GM12878 (cell line): ENCODE measurements at regions not wholly inside any gene's neighbourhood (a gene's known extent, or its start where the extent isn't known, plus 50 kb on each side); places are given as distances from the start of the nearest gene placed in this dataset.

Experiments used
- ATAC-seq: fragments of 200-7000 bp; cut with Tn5 transposase; 3 replicates; pipeline ENCODE4 v1.9.1; 2020; ENCODE audit warnings: mild to moderate bottlenecking, moderate library complexity
- BruUV-seq: library from RNA; stranded (reverse); fragments of 400-500 nt; replicated peaks from 2 replicates; lab custom pipeline; 2021; lab: Mats Ljungman, UMichigan
- CTCF ChIA-PET: fragments of 300-600 bp; sonication (Branson Sonifier 250); formaldehyde crosslinking; extraction: SDS; loops from one replicate; lab custom pipeline; 2021; ENCODE audit warnings: inconsistent platforms; lab: Yijun Ruan, JAX
- POLR2A ChIA-PET: fragments of 350-600 bp; formaldehyde crosslinking; extraction: SDS; loops from one replicate; lab custom pipeline; 2021; ENCODE audit warnings: inconsistent platforms; lab: Charles Lee
- RAD21 ChIA-PET: fragments of 300-600 bp; sonication (Branson Sonifier 250); formaldehyde crosslinking; loops from one replicate; lab custom pipeline; 2023; ENCODE audit warnings: antibody characterized with exemption; ENCODE audit not compliant: unreplicated experiment; lab: Charles Lee
- SMC1A ChIA-PET: fragments of 300-600 bp; sonication (Branson Sonifier 250); formaldehyde crosslinking; loops from one replicate; lab custom pipeline; 2023; ENCODE audit not compliant: unreplicated experiment, uncharacterized antibody; lab: Charles Lee
- DNase-seq: peaks from one replicate; pipeline ENCODE4 v3.0.0-alpha.2; 2011; ENCODE audit warnings: low read depth, low spot score
- FAIRE-seq: peaks from 3 replicates; lab custom pipeline; 2011; peaks lifted over from hg19 to GRCh38; lab: Jason Lieb, UNC
- H2AFZ ChIP-seq: 2 replicates; pipeline ENCODE4 v1.6.0; 2011; ENCODE audit warnings: low read depth, low read length, control low read depth; ENCODE audit not compliant: control insufficient read depth
- H3K27ac ChIP-seq: 2 replicates; pipeline ENCODE4 v1.5.1; 2011; ENCODE audit warnings: control low read depth; ENCODE audit not compliant: control insufficient read depth, insufficient read depth
- H3K27me3 ChIP-seq, 2 experiments: replicated peaks in 1 of 2; 2 replicates each; pipeline versions ENCODE4 v1.6.0 to v1.6.1; 2011; ENCODE audit warnings: low read length in 1 of 2; ENCODE audit not compliant: control insufficient read depth in 2 of 2, insufficient read depth in 2 of 2
- H3K36me3 ChIP-seq, 2 experiments: 2 replicates each; pipeline ENCODE4 v1.5.1; 2011; ENCODE audit warnings: low read length in 1 of 2; ENCODE audit not compliant: control insufficient read depth in 2 of 2, insufficient read depth in 2 of 2
- H3K4me1 ChIP-seq: 2 replicates; pipeline ENCODE4 v1.6.1; 2011; ENCODE audit warnings: mild to moderate bottlenecking, low read length, moderate library complexity, mixed read lengths; ENCODE audit not compliant: control insufficient read depth, insufficient read depth
- H3K4me2 ChIP-seq: 2 replicates; pipeline ENCODE4 v1.6.0; 2011; ENCODE audit warnings: control low read depth; ENCODE audit not compliant: control insufficient read depth, insufficient read depth
- H3K4me3 ChIP-seq: fragments of 200-600 bp; sonication (generic); 2 replicates; pipeline ENCODE4 v1.5.1; 2016
- H3K79me2 ChIP-seq: 2 replicates; pipeline ENCODE4 v1.6.0; 2011; ENCODE audit warnings: low read length; ENCODE audit not compliant: control insufficient read depth, insufficient read depth
- H3K9ac ChIP-seq: 2 replicates; pipeline ENCODE4 v1.8.0; 2011; ENCODE audit warnings: low read length, control low read depth, mixed read lengths; ENCODE audit not compliant: control insufficient read depth, insufficient read depth
- H3K9me3 ChIP-seq: replicated peaks from 3 replicates; pipeline ENCODE4 v1.5.1; 2011; ENCODE audit warnings: mild to moderate bottlenecking, low read length; ENCODE audit not compliant: control insufficient read depth, insufficient read depth
- H4K20me1 ChIP-seq: 2 replicates; pipeline ENCODE4 v1.6.0; 2011; ENCODE audit not compliant: control insufficient read depth, insufficient read depth
- ASH2L ChIP-seq: fragments of 300-600, 200-600 bp; sonication (generic); IDR thresholded peaks from 2 replicates; pipeline ENCODE4 v1.6.1; 2017; ENCODE audit warnings: low read depth, mild to moderate bottlenecking, borderline replicate concordance
- HDAC2 ChIP-seq: fragments of 200-600 bp; sonication (generic); IDR thresholded peaks from 2 replicates; pipeline ENCODE4 v1.6.1; 2017
- RBBP5 ChIP-seq: fragments of 200-600 bp; sonication (generic); conservative IDR thresholded peaks from 2 replicates; pipeline ENCODE4 v1.6.1; 2016
- YBX1 ChIP-seq: fragments of 450-650 bp; IDR thresholded peaks from 2 replicates; pipeline ENCODE4 v1.6.1; 2016; ENCODE audit warnings: antibody characterized with exemption
- ZBTB40 ChIP-seq: fragments of 450-650 bp; IDR thresholded peaks from 2 replicates; pipeline ENCODE4 v1.6.1; 2016; ENCODE audit warnings: mild to moderate bottlenecking, moderate library complexity, borderline replicate concordance
- ZNF274 ChIP-seq: IDR thresholded peaks from one replicate; pipeline ENCODE4 v1.8.0; 2011; ENCODE audit not compliant: insufficient read length, insufficient read depth
- ZNF622 ChIP-seq: fragments of 450-650 bp; IDR thresholded peaks from 2 replicates; pipeline ENCODE4 v1.6.1; 2017; ENCODE audit warnings: mild to moderate bottlenecking, inconsistent platforms
- WGBS: methylation state at CpG from one replicate; pipeline ENCODE4 v1.1.6; 2016; ENCODE audit warnings: low lambda C conversion rate; ENCODE audit not compliant: insufficient replicate concordance, insufficient coverage; ENCODE audit errors: missing lambda C conversion rate; 5-methylcytosine and 5-hydroxymethylcytosine counted together
- in situ Hi-C: fragments of 300-500 bp; cut with MboI; formaldehyde crosslinking; loops from 9 replicates; pipeline ENCODE4 v1.14.3; 2018; ENCODE audit warnings: mixed read lengths
- intact Hi-C: fragments of 100-400 bp; cut with micrococcal nuclease; formaldehyde crosslinking; loops from one replicate; pipeline ENCODE4 v1.14.2; 2022; ENCODE audit not compliant: unreplicated experiment

- CTCF ChIA-PET = no interaction called here
- WGBS = 2% methylated on average over 3 of the region's 3 CpGs
- no peak for ATAC-seq
- H3K4me3 ChIP-seq = no peak overlapping the region
- no peaks in the 10 kb centered on the region for H3K4me1 ChIP-seq
- H3K27ac ChIP-seq = no peak overlapping the region
- no peak for DNase-seq
- H2AFZ ChIP-seq = no peak overlapping the region
- SMC1A ChIA-PET = no interaction called here
- H4K20me1 ChIP-seq = no peaks in the 10 kb centered on the region
- no peaks in the 10 kb centered on the region for H3K79me2 ChIP-seq
- H3K27me3 ChIP-seq = no peaks in the 10 kb centered on the region
- RAD21 ChIA-PET = no interaction called here
- H3K4me2 ChIP-seq = no peak overlapping the region
- no TSS peak for BruUV-seq
- no peak for FAIRE-seq
- no peak for TF ChIP-seq ZBTB40
- no peak for TF ChIP-seq ZNF622
- no peak for TF ChIP-seq RBBP5
- TF ChIP-seq HDAC2 = no peak
- TF ChIP-seq ASH2L = no peak
- TF ChIP-seq YBX1 = no peak
- TF ChIP-seq ZNF274 = no peak
- H3K36me3 ChIP-seq = no peaks in the 10 kb centered on the region
- in situ Hi-C loops (no loop called here), intact Hi-C loops (no loop called here)
- POLR2A ChIA-PET = no interaction called here
- H3K9me3 ChIP-seq = no peaks in the 10 kb centered on the region
- H3K9ac ChIP-seq = no peak overlapping the region
Measured at GRCh38 chr17:71378741-71379140, 742.1 kb upstream of the SOX9 start.
